Right hindlimb (tissue), 1 donor: ENCODE measurements at regions not wholly inside any gene's neighbourhood (a gene's known extent, or its start where the extent isn't known, plus 50 kb on each side); places are given as distances from the start of the nearest gene placed in this dataset.

Source experiments
- DNase-seq: peaks from one replicate; pipeline ENCODE4 v3.0.0-alpha.2; 2018

DNA sequence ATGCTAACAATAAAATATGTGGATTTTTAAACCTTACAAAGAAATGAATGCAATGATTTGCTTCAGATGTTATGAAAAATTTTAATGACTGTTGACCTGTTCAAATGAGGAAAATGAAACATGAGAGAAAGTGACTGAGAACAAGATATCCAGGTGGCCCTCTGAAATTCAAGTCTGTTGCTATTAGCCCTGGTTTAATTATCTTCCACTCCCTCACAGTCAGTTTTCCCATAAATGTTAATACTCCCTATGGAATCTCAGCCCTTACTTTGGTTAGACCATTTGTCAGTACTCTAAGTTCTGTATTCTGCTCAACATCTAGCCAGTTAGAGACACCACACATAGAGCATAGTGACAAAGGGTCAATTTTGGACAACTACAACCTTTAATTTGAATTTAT, 327.8 kb downstream of the PDGFC start:
- no peak for DNase-seq

DNA sequence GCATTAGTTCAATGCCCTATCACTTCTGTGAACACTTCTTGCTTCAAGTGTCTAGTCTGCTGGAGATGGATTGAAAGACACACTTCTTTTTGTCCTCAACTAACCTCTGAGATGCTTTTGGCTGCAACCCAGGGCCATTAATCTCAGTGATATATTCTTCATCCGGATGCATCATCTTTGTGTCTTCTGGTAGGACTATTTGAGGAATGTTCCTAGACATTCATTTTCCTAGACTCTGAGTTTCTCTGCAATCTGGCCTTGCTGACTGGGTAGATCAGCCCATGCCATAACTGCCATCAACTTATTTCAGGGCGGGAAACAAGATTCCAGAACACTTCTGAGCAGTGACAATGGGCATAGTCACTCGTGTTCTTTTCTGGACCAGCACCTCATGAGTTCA, 329.4 kb downstream of the PDGFC start:
- DNase-seq = no peak

DNA sequence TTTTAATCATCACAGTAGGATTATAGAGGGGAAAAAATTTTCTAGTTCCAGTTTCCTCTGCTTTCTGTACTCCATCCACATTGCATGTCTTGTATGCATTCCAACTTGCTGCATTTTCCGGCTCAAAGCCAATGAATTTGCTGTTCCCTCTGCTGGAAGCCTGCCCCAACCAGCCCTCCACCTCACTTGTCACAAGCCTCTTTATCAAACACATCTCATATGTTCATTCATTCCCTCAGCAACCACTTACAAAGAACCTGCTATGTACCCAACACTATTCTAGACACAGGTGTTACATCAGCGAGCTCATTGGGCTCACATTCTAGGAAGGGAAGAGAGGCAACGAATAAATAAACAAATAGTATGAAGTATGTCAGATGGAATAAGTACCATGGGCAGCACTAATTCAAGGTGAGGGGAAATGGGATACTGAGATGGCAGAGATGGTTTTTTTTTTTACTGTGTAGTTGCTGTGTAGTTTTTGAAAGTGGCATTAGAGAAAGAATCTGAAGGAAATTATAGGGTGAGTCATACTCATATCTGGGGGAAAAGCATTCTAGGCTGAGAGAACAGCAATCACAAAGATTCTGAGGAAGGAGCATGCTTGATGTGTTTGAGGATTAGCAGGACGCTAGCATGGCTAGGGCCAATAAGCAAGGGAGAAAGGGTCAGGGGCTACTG, 332.5 kb downstream of the PDGFC start:
- peak; percentile 66 for DNase-seq

DNA sequence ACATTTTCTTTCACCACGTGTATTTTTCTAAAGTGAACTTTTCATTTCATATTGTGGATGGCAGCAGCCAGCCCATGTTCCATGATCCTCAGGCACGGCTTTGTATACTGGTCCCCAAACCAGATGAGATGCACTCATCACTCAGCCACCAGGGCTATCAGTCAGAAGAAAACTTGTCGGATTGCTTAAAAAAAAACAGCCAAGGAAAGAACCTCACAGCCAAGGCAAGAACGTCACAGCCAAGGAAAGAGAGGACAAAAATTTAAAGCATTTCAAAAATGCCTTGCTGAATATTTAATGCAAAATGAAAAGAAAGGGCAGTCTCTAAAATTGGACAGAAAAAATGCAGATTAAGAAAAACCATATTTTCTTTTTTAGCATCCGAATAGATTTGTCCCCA, 333.3 kb downstream of the PDGFC start:
- no peak for DNase-seq

DNA sequence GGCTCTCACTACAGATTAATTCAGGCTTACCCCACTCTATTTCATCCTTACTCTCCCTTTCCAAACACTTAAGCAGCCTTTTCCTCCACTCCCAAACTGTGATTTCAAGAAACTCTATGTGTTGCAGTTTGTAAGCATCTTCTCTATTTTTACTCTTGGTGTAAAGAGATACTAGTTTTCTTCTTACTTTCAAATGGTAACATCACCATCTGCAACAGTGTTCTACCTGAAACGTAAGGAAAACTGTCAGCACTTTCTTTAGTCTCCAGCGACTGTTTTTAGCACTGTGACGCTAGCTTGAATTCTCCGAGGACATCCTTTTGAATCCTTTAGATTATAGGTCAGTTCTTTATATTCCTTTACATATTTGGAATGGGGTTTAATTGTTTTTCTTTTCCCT, 335.2 kb downstream of the PDGFC start:
- DNase-seq = no peak

DNA sequence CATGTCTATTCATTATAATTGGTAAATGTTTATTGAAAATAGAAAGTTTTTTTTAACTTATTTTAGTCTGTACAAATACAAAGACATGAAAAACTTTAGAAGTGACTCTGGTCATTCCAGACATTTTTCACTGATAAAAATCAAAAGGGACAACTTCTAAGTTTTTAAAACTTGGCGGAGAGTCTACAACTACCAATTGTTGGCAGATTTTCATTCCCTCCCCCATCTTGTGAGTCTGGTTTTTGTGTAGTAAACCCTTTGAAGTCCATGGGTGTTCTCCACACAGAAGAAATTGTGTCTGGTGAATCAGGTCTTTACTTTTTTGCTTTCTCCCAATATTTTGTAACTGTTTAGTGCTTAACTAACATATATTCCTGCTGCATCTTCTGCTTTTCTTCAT, 336.5 kb downstream of the PDGFC start:
- no peak for DNase-seq

DNA sequence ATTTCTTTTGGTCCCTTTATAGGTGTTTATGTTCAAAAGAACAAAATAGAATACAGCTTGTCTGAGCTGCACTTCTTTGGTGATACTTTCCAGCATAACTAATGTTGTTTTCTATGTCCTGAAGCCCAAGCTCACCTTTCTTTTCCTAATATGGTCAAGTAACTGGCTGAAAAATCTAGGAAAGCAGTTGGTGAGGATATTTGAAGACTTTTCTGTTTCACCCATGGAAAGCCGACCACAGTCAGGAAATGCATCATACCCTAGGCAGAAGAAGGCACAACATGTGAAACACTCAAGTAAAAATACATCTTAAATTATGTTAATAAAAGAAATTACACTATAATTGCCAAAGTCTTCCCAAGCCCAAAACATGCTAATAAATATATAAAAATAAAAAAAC, 337.0 kb downstream of the PDGFC start:
- DNase-seq = no peak

DNA sequence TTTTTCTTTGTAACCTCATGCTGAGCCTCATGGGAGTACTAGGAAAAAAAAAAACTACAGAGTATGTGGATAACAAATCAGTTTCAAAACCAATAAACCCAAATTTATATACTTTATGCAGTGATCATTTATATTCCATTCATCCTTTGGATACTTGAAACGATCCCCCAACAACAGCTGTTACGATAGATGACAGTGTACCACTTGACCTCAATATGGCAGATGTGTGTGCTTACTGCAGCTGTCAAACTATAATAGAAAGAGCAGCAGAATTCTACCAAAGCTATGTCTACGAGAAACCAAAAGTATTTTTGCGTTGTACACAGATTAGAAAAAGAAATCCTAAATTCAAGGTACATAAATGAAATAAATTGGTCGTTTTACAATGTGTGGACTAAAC, 337.8 kb downstream of the PDGFC start:
- DNase-seq = no peak

DNA sequence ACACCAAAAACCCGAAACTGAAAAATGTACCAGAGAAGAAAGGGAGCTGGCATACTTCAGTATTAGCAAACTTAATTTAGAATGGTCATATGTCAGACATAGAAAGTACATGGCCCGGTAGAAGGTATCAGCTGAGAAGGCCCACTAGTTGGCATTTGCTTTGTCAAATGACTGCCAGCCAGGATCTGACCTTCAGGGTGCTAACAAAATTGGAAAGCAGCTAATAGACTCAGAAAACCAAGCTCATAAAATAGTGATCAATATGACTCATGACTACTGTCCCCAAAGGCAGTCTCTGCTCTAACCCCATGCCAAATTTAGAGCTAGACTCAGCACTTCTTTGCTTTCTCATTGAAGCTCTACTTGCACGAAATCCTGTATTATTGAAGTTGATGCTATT, 342.7 kb downstream of the PDGFC start:
- no peak for DNase-seq

DNA sequence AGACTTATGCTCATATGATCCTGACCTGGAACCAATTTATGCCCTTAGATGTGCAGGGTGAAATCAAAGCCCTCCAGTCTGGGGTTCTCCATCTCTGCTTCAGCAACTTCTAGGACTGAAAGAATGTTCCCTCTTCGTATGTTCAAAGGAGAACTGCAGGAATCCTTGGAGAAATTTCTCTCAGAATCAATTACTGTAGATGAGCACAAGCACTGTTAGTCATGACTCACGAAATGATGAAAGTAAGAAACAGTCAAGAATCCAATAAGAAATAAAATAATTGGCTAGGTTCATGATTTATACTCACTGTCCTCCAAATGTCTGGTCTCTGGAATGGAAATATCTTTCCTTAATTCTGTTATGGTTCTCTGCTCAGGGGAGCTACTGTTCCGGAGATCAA, 348.2 kb downstream of the PDGFC start:
- no peak for DNase-seq

DNA sequence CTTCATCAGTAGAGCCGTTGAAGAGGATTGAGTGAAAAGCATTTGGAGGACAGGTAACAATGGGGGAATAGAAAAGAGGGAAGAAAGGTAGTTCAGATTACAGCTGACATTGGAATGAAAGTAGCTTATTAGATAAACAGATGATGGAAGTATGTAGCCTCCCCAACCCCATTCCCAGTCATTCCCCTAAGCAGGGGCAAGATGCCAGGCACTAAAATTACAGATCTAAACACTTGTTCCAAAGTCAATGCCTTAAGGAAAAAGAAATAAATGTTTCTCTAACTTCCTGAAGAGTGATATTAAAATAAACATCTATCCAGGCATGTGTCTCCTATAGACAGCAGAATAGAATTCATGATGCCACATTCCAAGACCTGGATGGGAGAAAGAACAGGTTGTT, 350.8 kb downstream of the PDGFC start:
- DNase-seq = no peak

DNA sequence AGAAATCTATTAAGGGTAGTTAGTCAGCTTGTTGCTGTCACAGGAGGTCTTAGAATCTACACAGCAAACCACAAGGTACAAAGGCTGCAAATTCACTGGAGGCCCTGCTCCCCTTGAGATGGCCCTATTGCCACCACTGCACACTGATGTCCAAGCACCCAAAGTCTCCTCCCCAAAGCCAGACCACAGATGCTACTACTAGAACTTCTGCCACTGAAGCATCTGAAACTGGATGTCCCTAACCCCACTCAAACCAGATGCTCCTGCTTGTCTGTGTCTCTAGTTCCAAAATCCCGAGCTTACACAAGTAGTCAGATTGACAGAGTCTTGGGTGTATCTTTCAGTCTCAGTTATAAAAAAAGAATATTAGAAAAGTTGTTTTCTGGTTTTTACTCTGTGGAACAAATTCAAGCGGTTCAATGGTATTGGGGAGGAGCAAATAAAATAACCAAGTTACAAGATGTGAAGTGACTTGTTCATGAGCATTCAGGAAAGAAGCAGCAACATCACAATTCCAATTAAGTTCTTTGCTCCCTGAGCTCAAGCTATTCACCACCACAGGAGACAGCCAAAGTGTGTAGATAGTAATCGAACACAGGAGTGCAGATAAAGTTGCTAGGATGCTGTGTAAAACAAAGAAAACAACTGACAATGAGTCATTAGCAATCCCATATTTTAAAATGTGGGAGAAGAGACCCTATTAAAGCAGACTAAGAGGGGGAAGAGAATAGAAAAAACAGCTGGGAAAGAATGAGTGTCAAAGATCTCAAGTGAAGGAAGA, 352.3 kb downstream of the PDGFC start:
- no peak for DNase-seq

DNA sequence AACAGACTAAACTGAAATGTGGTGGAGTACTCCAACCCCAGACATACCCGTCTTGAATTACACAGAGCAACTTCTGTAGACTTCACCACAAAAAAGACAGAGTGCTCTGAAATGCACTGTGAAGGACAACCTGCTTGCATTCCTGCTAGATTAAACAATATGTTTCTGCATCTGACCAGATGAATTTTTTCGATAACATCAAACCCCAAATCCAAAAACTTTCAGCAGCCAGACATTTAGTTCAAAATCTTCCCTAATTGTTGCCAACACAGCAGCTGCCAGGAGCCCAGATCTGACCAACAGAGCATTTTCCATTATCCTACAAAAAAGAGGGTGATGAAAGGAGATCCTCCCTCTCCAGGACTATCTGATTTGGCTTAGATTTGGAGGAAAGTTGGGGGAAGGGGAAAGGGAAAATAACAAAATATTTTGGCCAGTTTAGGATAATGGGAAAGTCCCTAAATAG, 356.5 kb downstream of the PDGFC start:
- DNase-seq = peak; percentile 56

DNA sequence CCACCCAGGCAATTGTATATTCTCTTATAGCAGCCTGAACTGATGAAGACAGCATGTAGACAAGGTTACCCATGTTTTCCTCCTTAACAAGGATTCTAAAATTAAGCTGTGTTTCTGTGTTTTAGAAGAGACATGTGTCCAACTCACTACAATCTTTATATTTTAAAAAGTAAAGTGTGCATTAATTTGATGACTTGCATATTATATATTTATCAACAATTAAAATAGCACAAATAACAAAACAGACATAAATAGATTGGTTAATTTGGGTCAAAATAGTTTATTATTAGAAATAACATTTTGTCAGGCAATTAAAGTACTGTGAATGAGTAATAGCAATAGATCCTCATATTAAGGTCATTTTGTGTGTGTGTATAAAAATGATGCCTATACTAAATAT, 357.1 kb downstream of the PDGFC start:
- DNase-seq = no peak

DNA sequence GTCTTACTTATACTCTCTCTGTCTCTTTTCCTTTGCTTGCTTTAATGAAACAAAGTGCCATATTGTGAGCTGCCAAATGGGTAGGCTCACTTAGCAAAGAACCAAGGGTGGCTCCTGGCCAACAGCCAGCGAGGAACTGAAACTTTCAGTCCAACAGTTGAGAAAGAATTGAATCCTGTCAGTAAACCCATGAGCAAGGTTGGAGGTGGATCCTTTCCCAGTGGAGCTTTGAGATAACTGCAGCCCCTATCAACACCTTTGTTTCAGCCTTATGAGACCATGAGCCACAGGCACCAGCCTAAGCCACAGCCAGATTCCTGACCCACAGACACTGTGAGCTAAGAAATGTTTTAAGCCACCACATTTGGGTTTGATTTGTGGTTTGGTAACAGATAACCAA, 362.2 kb downstream of the PDGFC start:
- no peak for DNase-seq

DNA sequence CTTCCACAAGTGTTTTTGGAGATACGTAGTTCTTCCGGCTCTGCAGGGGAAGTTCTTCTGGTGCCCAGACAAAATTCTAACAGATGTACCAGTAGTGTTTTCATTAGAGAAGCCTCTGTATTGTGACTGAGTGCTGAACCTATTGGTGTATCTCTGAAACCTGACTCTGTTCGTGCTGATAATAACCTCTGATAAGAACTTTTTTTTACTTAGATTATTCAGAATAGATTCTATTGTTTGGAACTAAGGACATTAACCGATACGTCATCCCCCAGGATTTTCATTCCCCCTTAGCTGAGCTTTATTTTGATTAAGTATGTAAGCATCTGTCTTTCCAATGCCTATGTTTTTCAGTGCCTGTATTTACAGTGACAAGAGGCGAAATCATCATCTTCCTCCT, 362.9 kb downstream of the PDGFC start:
- no peak for DNase-seq

DNA sequence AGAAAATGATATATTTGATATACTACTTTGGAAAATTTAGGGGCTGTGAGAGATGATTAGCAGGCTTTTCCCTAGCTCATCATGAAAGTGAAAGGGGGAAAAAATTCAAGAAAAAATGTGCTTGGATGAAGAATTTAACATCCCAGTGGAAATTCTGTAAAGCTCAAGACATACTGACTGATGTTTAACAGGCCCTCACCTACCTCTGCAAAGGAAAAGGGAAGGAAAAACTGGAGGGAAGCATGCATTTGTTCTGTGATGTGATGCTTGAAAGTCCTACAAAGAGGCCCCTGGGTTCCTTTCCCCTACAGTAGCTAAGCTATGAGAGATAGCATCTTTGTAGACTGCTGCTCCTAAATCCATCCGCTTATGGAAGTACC, 364.1 kb downstream of the PDGFC start:
- DNase-seq = no peak

DNA sequence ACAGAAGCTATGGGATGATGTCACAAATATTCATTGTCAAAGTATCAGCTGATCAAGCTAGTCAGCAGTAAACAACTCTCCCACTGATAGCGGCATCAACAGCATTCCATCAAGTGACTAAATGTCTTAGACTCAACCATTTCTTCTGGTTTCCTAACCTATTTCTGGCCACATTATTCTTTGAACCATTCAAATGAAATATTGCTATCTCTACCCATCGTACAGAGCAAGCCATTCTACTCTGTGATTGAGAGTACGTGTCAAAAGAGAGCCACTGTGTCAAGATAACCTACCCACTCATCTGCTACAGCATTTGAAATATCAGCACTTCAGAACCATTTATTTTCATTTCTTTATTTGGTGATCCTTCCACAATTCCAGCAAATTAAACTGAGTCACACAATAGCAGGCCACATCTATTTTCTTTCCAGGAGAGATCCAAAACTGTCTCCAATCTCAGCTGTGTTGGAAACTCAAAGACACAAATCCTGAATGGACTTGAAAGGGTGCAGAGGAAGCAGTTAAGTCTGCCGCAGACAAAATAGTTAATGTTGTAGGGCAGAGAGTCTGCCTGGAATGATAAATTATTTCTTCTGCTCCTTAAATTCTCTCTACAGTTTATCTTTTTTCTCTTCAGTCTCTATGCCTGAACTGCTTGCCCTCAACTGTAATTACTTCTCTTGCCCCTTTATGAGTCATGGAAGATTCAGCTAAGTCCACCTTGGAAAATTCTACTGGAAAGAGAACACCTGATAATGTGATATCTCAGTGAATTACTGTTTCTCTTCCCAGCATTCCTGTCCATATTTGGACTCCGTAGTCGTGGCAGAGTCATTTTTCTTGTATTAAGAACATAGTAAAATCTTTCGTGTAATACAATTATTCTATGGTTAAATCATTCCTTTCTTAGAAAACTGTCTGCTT, 364.8 kb downstream of the PDGFC start:
- no peak for DNase-seq

DNA sequence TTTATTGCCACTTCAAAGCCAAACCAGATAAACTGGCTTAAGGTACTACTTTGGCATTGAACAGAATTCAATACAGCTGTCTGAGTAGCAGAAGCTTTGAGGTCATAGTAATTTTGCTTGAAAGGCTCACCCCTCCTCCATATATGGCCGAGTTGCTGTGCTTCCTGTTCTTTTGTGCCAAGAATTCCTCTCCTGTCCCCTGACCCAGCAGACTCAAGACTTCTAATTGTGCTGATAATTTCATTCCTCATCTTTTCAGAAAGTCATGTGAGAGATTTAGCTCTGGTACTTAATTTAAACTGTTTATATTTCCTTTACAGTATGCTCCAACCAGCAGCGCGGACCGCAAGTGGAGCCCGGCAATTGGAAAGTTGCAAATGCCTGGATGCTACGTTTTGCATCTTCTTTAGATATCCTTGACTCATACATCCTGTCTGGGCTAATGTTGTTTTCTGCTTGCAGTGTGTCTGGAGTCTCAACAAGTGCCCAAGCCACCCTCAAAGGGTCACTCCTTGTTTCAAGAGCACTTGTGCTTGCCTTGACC, 373.4 kb downstream of the PDGFC start:
- peak; percentile 21 for DNase-seq

DNA sequence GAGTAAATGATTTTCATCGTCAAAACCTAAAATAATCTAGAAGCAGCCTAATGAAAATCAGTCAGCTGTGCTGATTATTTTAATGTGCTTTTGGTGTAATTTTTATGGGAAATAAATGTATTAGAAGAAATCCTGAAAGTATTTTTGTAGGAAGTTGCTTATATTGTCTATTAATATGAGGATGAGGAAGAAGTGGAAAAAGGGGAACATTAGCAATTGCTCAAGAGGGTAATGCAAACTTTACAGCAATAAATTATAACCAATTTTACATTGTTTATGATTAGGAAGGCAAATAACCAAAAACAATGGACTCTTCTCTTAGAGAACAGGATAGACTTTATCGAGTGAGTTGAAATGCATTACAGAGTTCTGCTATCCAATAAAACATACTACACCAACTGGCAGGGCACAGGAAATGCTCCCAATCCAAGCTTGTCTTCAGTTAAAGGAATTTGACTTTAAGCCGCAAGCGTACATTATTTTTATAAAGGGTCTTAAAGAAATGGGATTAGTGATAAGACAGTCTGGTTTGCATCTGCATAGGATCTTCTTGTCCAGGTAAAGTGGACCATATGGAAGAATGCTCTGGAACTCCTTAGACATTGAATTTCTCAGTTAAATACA, 374.8 kb downstream of the PDGFC start:
- no peak for DNase-seq

DNA sequence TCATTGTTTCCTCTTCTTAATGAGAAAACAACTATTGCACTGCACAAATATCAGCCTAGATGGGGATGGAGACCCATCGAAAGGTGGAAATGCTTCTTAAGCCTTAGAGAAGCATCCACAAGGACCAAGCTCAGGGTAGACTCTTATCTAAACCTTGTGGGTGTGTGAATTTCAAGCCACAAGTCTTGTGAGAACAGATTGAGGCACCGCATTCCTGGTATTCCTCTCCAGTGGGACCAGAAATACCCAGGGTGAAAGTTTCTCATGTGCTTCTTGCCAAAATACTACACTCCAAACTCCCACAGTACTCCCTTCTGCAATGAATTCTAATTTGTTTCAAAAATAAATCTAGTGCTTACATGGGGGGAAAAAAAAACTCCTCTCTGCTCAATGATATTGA, 375.6 kb downstream of the PDGFC start:
- DNase-seq = no peak

DNA sequence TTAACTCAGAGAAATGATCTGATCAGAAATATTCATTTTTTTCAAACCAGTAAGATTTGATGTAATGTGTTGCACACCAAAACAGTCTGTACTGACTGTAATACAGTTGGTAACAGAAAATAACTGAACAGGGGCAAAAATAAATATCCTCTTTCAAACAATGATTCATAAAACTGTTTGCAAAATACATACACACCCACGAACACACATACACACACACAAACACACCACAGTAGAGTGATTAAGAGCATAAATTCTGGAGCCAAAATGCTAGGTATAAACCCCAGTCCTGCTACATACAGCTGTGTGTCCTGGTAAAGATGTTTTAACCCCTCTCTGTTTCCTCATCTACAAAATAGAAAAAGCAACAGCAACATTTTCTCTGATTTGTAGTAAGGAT, 376.6 kb downstream of the PDGFC start:
- no peak for DNase-seq

DNA sequence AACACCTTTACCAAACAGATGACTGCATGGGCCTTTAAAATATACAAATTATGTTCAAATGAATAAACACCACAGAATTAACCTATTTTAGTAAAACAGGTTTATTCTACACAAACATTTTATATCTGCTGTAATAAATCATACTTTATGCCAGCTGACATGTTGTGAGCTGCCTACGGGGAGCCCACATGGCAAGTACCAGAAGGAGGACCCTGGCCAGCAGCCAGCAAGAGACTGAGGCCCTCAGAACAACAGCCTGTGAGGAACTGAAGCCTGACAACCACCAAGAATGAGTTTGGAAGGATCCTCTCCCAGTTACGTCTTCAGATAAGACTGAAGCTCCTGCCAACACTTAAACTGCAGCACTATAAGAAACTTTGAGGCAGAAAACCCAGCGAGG, 377.0 kb downstream of the PDGFC start:
- DNase-seq = peak; percentile 37
